Fibroblast of skin of right quadriceps (primary cell): ENCODE measurements at regions not wholly inside any gene's neighbourhood (a gene's known extent, or its start where the extent isn't known, plus 50 kb on each side); places are given as distances from the start of the nearest gene placed in this dataset.
"Not testable (repeated sequence)": the region's sequence is repeated elsewhere in the genome, so short reads cannot be mapped to it uniquely, and the experiment has no call there.

ENCODE experiments used
- DNase-seq: peaks from one replicate; pipeline ENCODE4 v3.0.0-alpha.2; 2013

GRCh38 chr10:84571146-84571545, 242.8 kb downstream of the CCSER2 start:
- no peak for DNase-seq

GRCh38 chr10:84574102-84574501, 245.7 kb downstream of the CCSER2 start:
- DNase-seq, result no peak

GRCh38 chr10:84581976-84582375, 253.6 kb downstream of the CCSER2 start:
- no peak for DNase-seq

DNA sequence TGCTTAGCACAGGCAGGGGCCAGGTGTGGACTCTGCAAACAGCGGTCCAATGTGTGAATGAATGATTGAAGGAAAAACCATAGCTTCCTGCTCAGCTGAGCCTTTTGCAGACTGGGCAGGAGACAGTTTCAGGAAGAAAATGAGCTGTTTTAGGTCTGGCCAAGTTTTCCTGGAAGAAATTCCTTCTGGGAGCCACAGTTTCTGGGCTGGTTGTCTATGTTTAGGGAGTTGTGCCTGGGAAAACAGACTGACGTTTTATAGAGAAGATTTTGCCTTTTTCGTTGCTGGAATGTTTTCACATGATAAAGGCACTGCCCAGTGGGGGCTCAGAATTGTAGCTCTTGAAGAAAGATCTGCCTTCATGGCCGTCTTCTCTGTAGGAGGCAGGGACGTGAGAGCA, 255.1 kb downstream of the CCSER2 start:
- no peak for DNase-seq

DNA sequence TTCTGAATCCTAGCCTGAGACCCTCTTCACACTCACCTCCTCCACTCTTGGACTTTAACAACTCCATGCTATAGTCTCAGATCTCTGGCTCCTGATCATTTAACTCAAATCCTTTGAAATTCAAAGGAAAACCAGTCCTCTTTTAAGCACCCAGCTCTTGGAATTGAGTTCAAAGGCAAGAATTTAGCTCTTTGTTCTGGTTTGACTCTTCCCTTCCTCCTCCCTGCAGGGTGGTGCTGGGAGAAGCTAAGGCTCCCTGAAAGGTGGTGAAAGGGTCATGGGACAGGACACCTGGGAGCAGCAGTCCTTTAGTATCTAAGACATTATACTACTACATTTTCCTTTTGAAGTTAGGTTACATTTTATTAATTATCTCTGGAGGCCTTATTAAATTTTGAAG, 259.4 kb downstream of the CCSER2 start:
- no peak for DNase-seq

DNA sequence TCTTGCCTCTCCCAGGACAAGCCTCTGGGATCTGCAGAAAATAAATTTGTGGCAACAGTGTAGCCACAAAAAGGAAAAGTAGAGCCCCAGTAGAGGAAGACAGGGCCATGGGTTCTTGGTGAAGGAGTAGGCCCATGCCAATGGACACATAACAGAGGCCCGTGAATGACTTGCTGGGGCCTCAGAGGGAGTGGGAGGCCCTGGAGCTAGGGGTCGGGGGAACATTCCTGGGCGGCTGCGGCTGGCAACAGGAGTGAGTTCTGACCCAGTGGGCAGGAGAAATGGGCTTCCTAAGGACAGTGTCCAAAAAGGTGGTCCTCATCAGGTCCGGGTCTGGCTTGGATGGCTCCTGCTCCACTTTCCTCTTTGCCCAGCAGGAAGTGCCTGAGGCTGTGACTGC, 260.0 kb downstream of the CCSER2 start:
- DNase-seq, result no peak

DNA sequence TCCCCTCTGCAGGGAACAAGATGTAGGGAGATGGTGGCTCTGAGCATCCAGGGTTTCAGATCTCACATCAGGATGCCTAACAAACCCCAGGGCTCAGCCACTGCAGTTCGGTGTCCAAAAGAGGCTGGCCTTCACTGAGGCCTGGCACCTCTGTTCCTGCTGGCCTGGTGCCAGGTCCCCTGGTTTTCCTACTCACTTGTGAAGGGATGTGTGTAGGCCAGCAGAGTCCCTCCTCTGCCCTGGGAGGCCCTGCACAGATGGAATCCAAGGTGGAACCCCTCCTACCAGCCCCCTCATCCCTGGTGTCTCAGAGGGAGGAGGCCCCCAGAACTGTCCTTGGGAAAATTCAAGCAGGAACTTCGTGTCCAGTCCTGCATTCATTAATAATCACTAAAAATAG, 260.6 kb downstream of the CCSER2 start:
- DNase-seq, result no peak

- DNase-seq, result no peak
Measured at GRCh38 chr10:84589526-84590205, 261.3 kb downstream of the CCSER2 start.

- no peak for DNase-seq
Measured at GRCh38 chr10:84590327-84591193, 262.2 kb downstream of the CCSER2 start.

DNA sequence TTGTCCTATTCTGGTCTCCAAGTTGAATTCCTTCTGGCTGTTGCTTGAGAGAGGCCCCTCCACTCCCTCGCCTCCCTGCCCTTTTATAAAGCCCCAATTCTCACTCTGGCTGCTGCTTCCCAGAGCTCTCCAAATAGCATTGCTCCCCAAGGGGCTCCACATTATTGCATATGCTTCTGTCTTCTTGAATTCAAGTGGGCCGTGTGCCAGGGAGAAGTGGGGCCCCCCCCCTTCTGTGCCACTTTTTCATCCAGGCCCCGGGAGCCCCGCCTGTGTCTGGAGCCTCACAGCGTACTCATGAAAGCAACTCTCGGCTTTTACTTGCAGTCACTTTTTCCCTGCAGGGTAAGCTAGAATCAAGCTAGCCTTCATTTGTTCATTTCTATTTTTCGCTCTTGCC, 265.1 kb downstream of the CCSER2 start:
- DNase-seq, result no peak

GRCh38 chr10:84596585-84596984, 268.2 kb downstream of the CCSER2 start:
- DNase-seq, result no peak

DNA sequence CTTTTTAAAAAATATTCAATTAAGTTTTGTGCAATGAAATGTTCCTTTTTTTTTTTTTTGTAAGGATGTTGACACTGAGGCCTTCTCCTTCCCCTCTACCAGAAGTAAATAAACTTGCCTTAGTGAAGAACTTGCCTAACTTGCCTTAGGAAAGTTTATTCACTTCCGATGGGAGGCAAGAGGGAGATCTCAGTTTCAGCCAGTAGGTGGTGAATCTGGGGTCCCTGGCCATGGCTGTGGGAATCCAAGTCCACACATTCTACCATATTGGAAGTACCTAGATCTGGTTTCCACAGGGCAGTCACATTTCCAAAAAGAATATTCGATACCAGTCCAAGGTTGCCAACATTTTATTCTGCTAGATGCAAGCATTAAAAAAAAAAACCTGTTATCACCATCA, 270.9 kb downstream of the CCSER2 start:
- no peak for DNase-seq

DNA sequence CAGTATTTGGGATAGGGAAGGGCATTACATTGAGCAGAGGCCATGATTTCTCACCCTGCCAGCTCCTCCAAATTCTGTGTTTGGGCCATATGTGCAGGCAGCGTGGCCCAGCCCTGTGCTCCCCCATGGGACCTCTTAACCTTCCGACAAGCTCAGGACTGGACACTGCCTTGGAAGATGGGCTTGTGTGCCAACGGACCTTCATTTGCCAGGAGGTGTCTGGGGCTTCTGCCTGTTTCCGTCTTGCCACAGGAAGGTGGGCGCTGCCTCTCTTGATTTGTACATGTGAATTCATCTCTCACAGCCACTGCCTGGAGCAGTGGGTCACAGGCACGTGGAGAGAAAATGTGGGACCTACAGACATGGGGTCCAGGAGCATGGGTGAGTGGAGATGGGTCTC, 272.6 kb downstream of the CCSER2 start:
- DNase-seq, result no peak

DNA sequence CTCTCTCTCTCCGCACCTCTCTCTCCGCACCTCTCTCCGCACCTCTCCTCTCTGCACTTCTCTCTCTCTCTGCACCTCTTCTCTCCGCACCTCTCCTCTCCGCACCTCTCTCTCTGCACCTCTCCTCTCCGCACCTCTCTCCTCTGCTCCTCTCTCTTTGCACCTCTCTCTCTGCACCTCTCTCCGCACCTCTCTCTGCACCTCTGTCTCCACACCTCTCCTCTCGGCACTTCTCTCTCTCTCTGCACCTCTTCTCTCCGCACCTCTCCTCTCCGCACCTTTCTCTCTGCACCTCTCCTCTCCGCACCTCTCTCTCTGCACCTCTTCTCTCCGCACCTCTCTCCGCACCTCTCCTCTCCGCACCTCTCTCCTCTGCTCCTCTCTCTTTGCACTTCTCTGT, 274.2 kb downstream of the CCSER2 start:
- DNase-seq, result not testable (repeated sequence)

DNA sequence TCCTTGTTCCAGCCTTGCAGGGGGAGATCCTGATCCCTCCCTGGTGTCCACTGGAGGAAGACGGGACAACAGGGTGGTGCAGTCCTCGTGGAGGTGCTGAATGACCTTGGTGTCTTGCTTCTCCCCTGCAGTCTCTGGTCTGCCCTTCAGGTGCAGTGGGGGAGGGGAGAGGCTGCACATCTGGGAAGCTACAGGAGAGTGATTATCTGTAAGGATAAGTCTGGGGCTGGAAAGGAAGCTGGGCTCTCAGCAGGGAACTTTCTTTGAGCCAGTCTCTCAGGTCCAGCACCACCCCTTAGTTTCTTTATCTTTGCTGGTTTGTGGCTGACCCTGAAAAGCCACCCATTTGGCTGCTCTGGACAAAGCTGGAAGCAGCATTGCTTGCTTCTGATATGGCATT, 275.6 kb downstream of the CCSER2 start:
- DNase-seq, result no peak

DNA sequence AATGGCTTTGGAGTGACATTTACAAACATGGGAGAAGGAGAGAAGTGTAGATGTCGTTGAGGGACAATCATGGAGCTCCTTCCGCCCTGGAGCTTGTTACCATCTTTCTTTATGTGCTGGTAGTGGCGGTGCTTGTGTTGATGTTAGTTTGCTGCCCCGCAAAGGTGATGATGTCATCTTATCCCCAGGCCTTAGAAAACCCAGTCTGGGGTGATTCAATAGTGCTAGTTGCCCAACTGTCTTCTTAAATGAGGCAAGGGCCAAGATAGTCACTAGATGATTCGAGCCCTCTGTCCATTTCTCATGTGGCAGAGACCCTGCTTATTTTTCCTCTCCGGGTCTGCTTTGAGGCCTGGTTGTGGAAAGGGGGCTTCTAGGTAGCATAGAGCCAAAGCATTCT, 277.4 kb downstream of the CCSER2 start:
- no peak for DNase-seq

DNA sequence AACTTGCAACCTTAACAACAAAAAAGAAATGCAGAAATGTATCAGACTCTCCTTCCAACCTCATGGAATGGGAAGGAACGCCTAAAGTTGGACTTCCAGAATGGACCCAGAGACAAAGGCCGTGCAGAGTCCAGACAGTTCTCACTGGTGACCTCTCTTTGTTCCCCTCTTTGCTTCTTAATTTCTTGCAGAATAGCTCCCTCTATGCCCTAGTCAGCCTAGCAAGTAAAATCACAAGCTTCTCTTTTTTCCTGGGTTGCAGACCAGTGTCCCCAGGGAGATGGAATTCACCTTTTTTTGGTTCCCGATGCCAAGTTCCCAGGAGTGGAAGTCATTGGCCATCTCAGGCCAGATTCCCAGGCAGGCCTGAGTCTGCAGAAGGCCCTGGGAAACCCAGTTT, 278.0 kb downstream of the CCSER2 start:
- DNase-seq, result no peak

DNA sequence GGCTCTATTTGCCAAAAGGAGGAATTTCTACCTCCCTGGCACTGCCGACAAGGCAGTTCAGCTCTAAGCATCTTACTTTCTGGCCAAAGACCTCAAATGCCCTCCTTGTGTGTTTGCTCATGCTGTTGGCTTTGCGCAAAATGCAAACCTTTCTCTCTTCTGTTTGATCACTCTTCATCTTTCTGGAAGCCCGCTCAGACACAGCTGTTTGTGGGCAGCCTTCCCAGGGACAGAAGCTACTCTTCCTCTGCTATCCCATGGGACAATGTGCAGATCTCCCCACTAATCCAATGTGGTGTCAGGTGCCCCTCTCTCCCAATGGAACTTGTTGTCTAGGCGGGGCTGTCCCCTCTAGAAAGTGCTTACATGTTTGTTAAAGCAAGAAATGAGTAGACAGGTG, 278.7 kb downstream of the CCSER2 start:
- DNase-seq, result no peak

DNA sequence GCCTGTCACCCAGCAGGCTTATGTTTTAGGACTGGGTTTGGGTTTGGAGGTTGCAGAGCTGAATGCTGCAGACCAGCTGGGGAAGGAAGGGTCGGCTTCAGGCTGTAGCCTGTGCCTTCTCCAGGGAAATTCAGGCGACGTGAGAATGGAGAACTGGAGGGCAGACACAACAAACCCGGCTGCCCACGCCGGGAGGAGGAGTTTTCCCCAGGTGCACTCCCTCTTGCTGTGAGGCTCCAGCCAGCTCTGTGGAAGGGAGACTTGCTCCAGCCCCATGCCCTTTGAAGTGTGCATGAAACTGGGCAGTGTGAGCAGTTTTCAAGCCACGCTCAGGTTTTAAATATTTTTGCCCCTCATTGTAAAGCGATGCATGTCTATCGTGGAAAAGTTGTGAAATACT, 279.1 kb downstream of the CCSER2 start:
- DNase-seq, result no peak

- DNase-seq, result no peak
Measured at GRCh38 chr10:84608126-84608525, 279.7 kb downstream of the CCSER2 start.

GRCh38 chr10:84613336-84614021, 285.1 kb downstream of the CCSER2 start:
- DNase-seq, result no peak

DNA sequence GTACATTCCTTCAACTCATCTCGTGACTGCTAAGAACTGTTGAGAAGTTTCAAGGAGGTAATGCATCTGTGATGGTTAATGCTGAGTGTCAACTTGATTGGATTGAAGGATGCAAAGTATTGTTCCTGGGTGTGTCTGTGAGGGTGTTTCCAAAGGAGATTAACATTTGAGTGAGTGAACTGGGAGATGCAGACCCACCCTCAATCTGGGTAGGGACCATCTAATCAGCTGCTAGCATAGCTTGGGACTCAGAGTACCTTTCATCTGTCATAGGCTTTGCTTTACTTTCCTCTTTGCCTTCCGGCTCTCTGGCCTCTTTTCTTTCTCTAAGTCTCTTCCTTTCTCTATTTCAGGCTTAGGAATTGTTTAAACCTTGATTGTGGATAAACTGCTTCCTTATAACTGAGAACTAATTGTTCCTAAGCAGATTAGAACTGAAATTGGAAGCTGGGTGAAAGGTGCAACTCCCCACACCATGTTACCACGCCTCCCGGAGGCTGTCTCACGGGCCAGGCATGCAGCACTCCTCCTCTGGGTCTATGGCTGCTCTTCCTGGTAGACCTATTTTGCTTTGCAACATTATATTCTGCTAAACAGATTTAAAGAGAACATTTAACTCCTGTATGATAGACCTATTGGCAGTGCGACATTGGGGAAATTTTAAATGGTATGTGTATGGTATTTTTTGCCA, 298.2 kb downstream of the CCSER2 start:
- no peak for DNase-seq

- no peak for DNase-seq
Measured at GRCh38 chr10:84632866-84633265, 304.5 kb downstream of the CCSER2 start.
